MM.1S (cell line): ENCODE measurements at regions not wholly inside any gene's neighbourhood (a gene's known extent, or its start where the extent isn't known, plus 50 kb on each side); places are given as distances from the start of the nearest gene placed in this dataset.
"Not testable (repeated sequence)": the region's sequence is repeated elsewhere in the genome, so short reads cannot be mapped to it uniquely, and the experiment has no call there.

Source experiments
- DNase-seq: peaks from one replicate; pipeline ENCODE4 v3.0.0-alpha.2; 2015
- H2AFZ ChIP-seq: fragments of 300-600 bp; sonication (generic); 2 replicates; pipeline ENCODE4 v1.6.0; 2016; ENCODE audit warnings: antibody characterized with exemption, low read length
- H3F3A ChIP-seq: fragments of 300-600 bp; sonication (generic); 2 replicates; pipeline ENCODE4 v1.6.1; 2016; ENCODE audit warnings: mild to moderate bottlenecking, antibody characterized with exemption, low read length, moderate library complexity, mixed read lengths; ENCODE audit not compliant: insufficient read depth
- H3K27ac ChIP-seq: fragments of 300-600 bp; sonication (generic); 2 replicates; pipeline ENCODE4 v1.5.1; 2016; ENCODE audit warnings: mild to moderate bottlenecking, low read length
- H3K27me3 ChIP-seq: fragments of 300-600 bp; sonication (generic); replicated peaks from 2 replicates; pipeline ENCODE4 v1.6.0; 2016; ENCODE audit warnings: low read length; ENCODE audit not compliant: insufficient read depth
- H3K36me3 ChIP-seq: fragments of 300-600 bp; sonication (generic); replicated peaks from 2 replicates; pipeline ENCODE4 v1.6.1; 2016; ENCODE audit warnings: mild to moderate bottlenecking, low read length, mixed read lengths; ENCODE audit not compliant: insufficient read depth
- H3K4me1 ChIP-seq: fragments of 300-600 bp; sonication (generic); 2 replicates; pipeline ENCODE4 v1.6.1; 2016; ENCODE audit warnings: low read length, mixed read lengths
- H3K4me2 ChIP-seq: fragments of 300-600 bp; sonication (generic); 2 replicates; pipeline ENCODE4 v1.6.0; 2016; ENCODE audit warnings: low read depth, low read length
- H3K4me3 ChIP-seq: fragments of 300-600 bp; sonication (generic); 2 replicates; pipeline ENCODE4 v1.5.1; 2016; ENCODE audit warnings: low read length, mixed read lengths
- H3K79me2 ChIP-seq: fragments of 300-600 bp; sonication (generic); 2 replicates; pipeline ENCODE4 v1.6.1; 2016; ENCODE audit warnings: mixed run types, low read length, mixed read lengths
- H3K9ac ChIP-seq: fragments of 300-600 bp; sonication (generic); 2 replicates; pipeline ENCODE4 v1.6.1; 2016; ENCODE audit warnings: low read length, mixed read lengths
- H3K9me2 ChIP-seq: fragments of 300-600 bp; sonication (generic); replicated peaks from 2 replicates; pipeline ENCODE4 v1.6.1; 2016; ENCODE audit warnings: mild to moderate bottlenecking, low read length, mixed read lengths; ENCODE audit not compliant: insufficient read depth
- H3K9me3 ChIP-seq: fragments of 300-600 bp; sonication (generic); replicated peaks from 2 replicates; pipeline ENCODE4 v1.6.1; 2016; ENCODE audit warnings: mild to moderate bottlenecking, low read length, mixed read lengths; ENCODE audit not compliant: insufficient read depth
- H4K20me1 ChIP-seq: fragments of 300-600 bp; sonication (generic); 2 replicates; pipeline ENCODE4 v1.6.1; 2016; ENCODE audit warnings: mild to moderate bottlenecking, low read length, moderate library complexity, mixed read lengths; ENCODE audit not compliant: insufficient read depth
- EZH2 ChIP-seq: fragments of 300-600 bp; sonication (generic); optimal IDR thresholded peaks from 2 replicates; pipeline ENCODE3; 2017; ENCODE audit warnings: low read depth, mild to moderate bottlenecking, antibody characterized with exemption, low read length, mixed read lengths
- EZH2phosphoT487 ChIP-seq: fragments of 300-600 bp; sonication (generic); IDR thresholded peaks from 2 replicates; pipeline ENCODE4 v1.6.1; 2018; ENCODE audit warnings: antibody characterized with exemption, low read length
- TF ChIP-seq, protein P1 (sequence below): fragments of 300-600 bp; sonication (generic); IDR thresholded peaks from 2 replicates; pipeline ENCODE4 v1.5.1; 2016; ENCODE audit warnings: antibody characterized with exemption, low read length, mixed read lengths

DNA sequence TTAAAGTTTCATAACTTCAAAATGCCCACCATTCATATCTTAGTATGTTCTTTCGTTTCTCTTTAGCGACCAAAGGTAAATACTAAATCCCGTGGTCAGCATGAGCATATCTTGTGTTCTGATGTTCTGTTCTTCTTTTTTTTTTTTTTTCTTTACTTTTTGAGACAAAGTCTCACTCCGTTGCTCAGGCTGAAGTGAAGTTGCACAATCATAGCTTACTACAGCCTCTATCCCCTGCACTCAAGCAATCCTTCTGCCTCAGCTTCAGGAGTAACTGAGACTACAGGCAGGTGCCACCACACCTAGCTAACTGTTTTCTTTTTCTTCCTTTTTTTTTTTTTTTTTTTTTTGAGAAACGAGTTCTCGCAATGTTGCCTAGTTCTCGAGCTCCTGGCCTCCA lies 60.9 kb upstream of the ATP12A start:
- Histone ChIP-seq H3K9me3 (no peaks in the 10 kb centered on the region), H3K79me2 (no peaks in the 10 kb centered on the region), H3K4me1 (no peaks in the 10 kb centered on the region), H2AFZ (no peak overlapping the region), H3K9me2 (no peaks in the 10 kb centered on the region), H3K4me2 (no peak overlapping the region), H3K27me3 (no peaks in the 10 kb centered on the region), H3K36me3 (no peaks in the 10 kb centered on the region), H3K9ac (no peak overlapping the region), H4K20me1 (no peaks in the 10 kb centered on the region), H3F3A (no peaks in the 10 kb centered on the region), H3K27ac (no peak overlapping the region), H3K4me3 (no peak overlapping the region)
- TF ChIP-seq EZH2 (no peak), EZH2phosphoT487 (no peak)
- TF ChIP-seq, protein P1, sequence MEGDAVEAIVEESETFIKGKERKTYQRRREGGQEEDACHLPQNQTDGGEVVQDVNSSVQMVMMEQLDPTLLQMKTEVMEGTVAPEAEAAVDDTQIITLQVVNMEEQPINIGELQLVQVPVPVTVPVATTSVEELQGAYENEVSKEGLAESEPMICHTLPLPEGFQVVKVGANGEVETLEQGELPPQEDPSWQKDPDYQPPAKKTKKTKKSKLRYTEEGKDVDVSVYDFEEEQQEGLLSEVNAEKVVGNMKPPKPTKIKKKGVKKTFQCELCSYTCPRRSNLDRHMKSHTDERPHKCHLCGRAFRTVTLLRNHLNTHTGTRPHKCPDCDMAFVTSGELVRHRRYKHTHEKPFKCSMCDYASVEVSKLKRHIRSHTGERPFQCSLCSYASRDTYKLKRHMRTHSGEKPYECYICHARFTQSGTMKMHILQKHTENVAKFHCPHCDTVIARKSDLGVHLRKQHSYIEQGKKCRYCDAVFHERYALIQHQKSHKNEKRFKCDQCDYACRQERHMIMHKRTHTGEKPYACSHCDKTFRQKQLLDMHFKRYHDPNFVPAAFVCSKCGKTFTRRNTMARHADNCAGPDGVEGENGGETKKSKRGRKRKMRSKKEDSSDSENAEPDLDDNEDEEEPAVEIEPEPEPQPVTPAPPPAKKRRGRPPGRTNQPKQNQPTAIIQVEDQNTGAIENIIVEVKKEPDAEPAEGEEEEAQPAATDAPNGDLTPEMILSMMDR: no peak
- DNase-seq: no peak

DNA sequence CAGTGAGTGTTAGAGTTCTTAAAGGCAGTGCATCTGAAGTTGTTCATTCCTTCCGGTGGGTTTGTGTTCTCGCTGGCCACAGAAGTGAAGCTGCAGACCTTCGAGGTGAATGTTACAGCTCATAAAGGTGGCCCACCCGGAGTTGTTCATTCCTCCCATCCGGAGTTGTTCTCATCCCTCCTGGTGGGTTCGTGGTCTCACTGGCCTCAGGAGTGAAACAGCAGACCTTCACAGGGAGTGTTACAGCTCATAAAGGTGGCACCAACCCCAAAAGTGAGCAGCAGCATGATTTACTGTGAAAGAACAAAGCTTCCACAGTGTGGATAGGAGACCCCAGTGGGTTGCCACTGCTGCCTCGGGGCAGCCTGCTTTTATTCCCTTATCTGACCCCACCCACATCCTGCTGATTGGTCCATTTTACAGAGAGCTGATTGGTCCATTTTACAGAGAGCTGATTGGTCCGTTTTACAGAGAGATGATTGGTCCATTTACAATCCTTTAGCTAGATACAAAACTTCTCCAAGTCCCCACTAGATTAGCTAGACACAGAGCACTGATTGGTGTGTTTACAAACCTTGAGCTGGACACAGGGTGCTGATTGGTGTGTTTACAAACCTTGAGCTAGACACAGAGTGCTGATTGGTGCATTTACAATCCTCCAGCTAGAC lies 57.6 kb upstream of the ATP12A start:
- H3K79me2 ChIP-seq, H3K9me3 ChIP-seq, H3K27ac ChIP-seq, DNase-seq, H4K20me1 ChIP-seq, H3K36me3 ChIP-seq, H3K4me1 ChIP-seq, H3K9ac ChIP-seq, H3K9me2 ChIP-seq, H2AFZ ChIP-seq, H3K4me3 ChIP-seq, H3F3A ChIP-seq, H3K4me2 ChIP-seq, H3K27me3 ChIP-seq: not testable (repeated sequence)

DNA sequence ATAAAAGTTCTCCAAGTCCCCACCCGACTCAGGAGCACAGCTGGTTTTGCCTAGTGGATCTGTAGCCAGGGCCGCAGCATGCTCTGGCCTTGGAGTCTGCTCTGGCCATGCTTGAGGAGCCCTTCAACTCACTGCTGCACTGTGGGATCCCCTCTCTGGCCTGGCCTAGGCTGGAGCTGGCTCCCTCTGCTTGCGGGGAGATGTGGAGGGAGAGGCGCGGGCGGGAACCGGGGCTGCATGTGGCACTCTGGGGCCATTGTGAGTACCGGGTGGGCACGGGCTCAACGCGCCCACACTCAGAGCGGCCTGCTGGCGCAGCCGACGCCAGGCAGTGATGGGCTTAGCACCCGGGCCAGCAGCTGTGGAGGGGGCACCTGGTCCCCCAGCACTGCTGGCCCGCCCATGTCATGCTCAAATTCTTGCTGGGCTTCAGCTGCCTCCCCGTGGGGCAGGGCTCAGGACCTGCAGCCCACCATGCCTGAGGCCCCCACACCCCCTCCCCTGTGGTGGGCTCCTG lies 57.0 kb upstream of the ATP12A start:
- Histone ChIP-seq H3K9me3 (no peaks in the 10 kb centered on the region), H4K20me1 (no peaks in the 10 kb centered on the region), H3K4me2 (no peak overlapping the region), H3F3A (no peaks in the 10 kb centered on the region), H3K79me2 (no peaks in the 10 kb centered on the region), H3K27me3 (no peaks in the 10 kb centered on the region), H2AFZ (no peak overlapping the region), H3K36me3 (no peaks in the 10 kb centered on the region), H3K4me3 (no peak overlapping the region), H3K9me2 (no peaks in the 10 kb centered on the region), H3K27ac (no peak overlapping the region), H3K9ac (no peak overlapping the region), H3K4me1 (no peaks in the 10 kb centered on the region)
- no peak for DNase-seq
- TF ChIP-seq, protein P1: no peak
- no peak for TF ChIP-seq EZH2
- TF ChIP-seq EZH2phosphoT487: no peak

DNA sequence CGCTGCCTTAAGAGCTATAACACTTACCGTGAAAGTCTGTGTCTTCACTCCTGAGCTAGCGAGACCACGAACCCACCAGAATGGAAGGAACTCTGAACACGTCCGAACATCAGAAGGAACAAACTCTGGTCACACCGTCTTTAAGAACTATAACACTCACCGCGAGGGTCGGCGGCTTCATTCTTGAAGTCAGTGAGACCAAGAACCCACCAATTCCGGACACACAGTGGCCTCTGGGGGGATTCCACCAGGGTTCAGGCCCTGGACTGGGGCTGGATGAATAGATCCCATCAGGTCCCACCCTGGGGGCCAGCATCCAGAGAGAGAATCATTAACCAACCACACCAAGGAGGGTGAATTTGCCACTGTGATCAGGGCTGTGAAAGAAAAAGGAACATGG lies 55.8 kb upstream of the ATP12A start:
- no peak overlapping the region for H3K4me3 ChIP-seq

More for the DNA sequence above, 55.8 kb upstream of the ATP12A start:
- no peak overlapping the region for H2AFZ ChIP-seq
- H3K9me3 ChIP-seq: no peaks in the 10 kb centered on the region
- DNase-seq: no peak
- H3K4me1 ChIP-seq: no peaks in the 10 kb centered on the region
- H3K9ac ChIP-seq: no peak overlapping the region
- H3K79me2 ChIP-seq: no peaks in the 10 kb centered on the region
- H3K27me3 ChIP-seq: no peaks in the 10 kb centered on the region
- no peak for TF ChIP-seq EZH2phosphoT487
- TF ChIP-seq EZH2: no peak
- TF ChIP-seq, protein P1: no peak
- H3K9me2 ChIP-seq: no peaks in the 10 kb centered on the region
- H3K4me2 ChIP-seq: no peak overlapping the region
- no peaks in the 10 kb centered on the region for H3K36me3 ChIP-seq
- H3F3A ChIP-seq: no peaks in the 10 kb centered on the region
- H4K20me1 ChIP-seq: no peaks in the 10 kb centered on the region
- no peak overlapping the region for H3K27ac ChIP-seq
